Heart left ventricle (tissue), 16 donors: ENCODE measurements at regions not wholly inside any gene's neighbourhood (a gene's known extent, or its start where the extent isn't known, plus 50 kb on each side); places are given as distances from the start of the nearest gene placed in this dataset.

Source experiments
- ATAC-seq, 4 donors: fragments of 200-7000 bp; cut with Tn5 transposase; one replicate each; pipeline ENCODE4 v1.9.1; 2020 to 2022; ENCODE audit warnings: moderate library complexity in 4 of 4, mild to moderate bottlenecking in 3 of 4, moderate number of reproducible peaks in 1 of 4
- DNase-seq, 5 donors: peaks; one replicate each; pipeline ENCODE4 v3.0.0-alpha.2; 2020
- H3K27ac ChIP-seq, 12 donors: fragments of 200-600 bp; sonication (generic) in 4 of 12; one replicate each; pipeline versions ENCODE4 v1.5.0 to v1.8.0; 2016 to 2022; ENCODE audit warnings: mild to moderate bottlenecking in 2 of 12
- H3K27me3 ChIP-seq, 9 donors: fragments of 200-600 bp; sonication (generic) in 2 of 9; one replicate each; pipeline versions ENCODE4 v1.5.1 to v1.8.0; 2016 to 2022; ENCODE audit warnings: mild to moderate bottlenecking in 3 of 9
- H3K36me3 ChIP-seq, 9 donors: fragments of 200-600 bp; sonication (generic) in 2 of 9; one replicate each; pipeline versions ENCODE4 v1.5.0 to v1.8.0; 2018 to 2022; ENCODE audit warnings: mild to moderate bottlenecking in 2 of 9
- H3K4me1 ChIP-seq, 12 donors: fragments of 200-600 bp; sonication (generic) in 4 of 12; one replicate each; pipeline versions ENCODE4 v1.5.0 to v1.8.0; 2016 to 2022; ENCODE audit warnings: mild to moderate bottlenecking in 3 of 12
- H3K4me3 ChIP-seq, 12 donors: fragments of 200-600 bp; sonication (generic) in 4 of 12; one replicate each; pipeline versions ENCODE4 v1.5.0 to v1.8.0; 2017 to 2022; ENCODE audit warnings: mild to moderate bottlenecking in 9 of 12, moderate library complexity in 4 of 12
- H3K9me3 ChIP-seq, 12 donors: fragments of 200-600 bp; sonication (generic) in 4 of 12; one replicate each; pipeline versions ENCODE4 v1.5.0 to v1.8.0; 2016 to 2022; ENCODE audit warnings: mild to moderate bottlenecking in 1 of 12
- CTCF ChIP-seq, 12 donors: fragments of 200-600 bp; sonication (generic) in 4 of 12; IDR thresholded peaks; one replicate each; pipeline versions ENCODE4 v1.5.0 to v1.8.0; 2018 to 2022; ENCODE audit warnings: antibody characterized with exemption in 12 of 12, mild to moderate bottlenecking in 5 of 12
- POLR2A ChIP-seq, 2 donors: fragments of 450-650 bp; IDR thresholded peaks; one replicate each; pipeline ENCODE4 v1.6.1; 2017; ENCODE audit warnings: antibody characterized with exemption in 2 of 2, mild to moderate bottlenecking in 2 of 2, moderate library complexity in 2 of 2
- WGBS, 4 donors: extraction: QIAGEN DNeasy Blood & Tissue Kit in 2 of 4; methylation state at CpG; one replicate each; pipeline versions ENCODE4 v1.1.5 to v1.1.7; 2013 to 2018; 5-methylcytosine and 5-hydroxymethylcytosine counted together
- intact Hi-C, 10 donors: fragments of 100-400 bp; cut with DNase I; formaldehyde crosslinking; loops; one replicate each; pipeline versions ENCODE4 v1.11.1 to v1.14.2; 2022
- donor health status: ischemic (EF 13 %, LVEDD 7.1; RV severe dilation, severe dysfunction).
- donor health status: healthy with polysubstance abuse.
- donor health status: DM: no; HTN: yes; CAD: no.
- donor health status: DM: no; HTN: no; CAD: no.
- donor health status: ischemic (EF 25% LVEDD 6.9; RV normal size, moderate dysfunction).
- donor health status: ischemic (EF 25% LVEDD 5.7; RV mildly dilated, moderate dysfunction).
- donor health status: healthy.
- donor health status: DM: yes; HTN: yes; CAD: no.
- donor health status: ischemic (EF 35%, LVEDD 5.7; RV mildly dilated, moderate dysfunction).
- donor health status: nonischemic (EF 11% LVEDD 7.7; RV severe dilation, severe dysfunction).
- donor health status: DM: yes; HTN: yes; CAD: no.
- donor health status: PGD.
- donor health status: ischemic (EF 29% LVEDD 5.4; RV normal size, mild dysfunction).
- donor health status: nonischemic (EF 23%, LVEDD 6.1; RV moderate dilation, normal function).

GRCh38 chr3:152218602-152219001 lies 50.1 kb upstream of the MBNL1 start:
- Histone ChIP-seq H3K4me3 (peak overlapping the region in 1 of 12 donors; percentile 18), H3K36me3 (no peaks in the 10 kb centered on the region), H3K9me3 (no peaks in the 10 kb centered on the region), H3K4me1 (peaks cover 0 to 40% (median 9%) of the 10 kb centered on the region in 12 donors), H3K27me3 (no peaks in the 10 kb centered on the region), H3K27ac (peak overlapping the region in 1 of 12 donors; percentile 56)
- ATAC-seq = no peak
- intact Hi-C loops = no loop called here
- TF ChIP-seq CTCF (IDR thresholded peaks at IDR 0.05) = no peak
- TF ChIP-seq POLR2A (IDR thresholded peaks at IDR 0.05) = no peak
- no peak for DNase-seq
- WGBS, 4 donors = 85 to 100% (median 95%) methylated on average over 1 of the region's 1 CpG
